ENCODE measurements at regions not wholly inside any gene's neighbourhood (a gene's known extent, or its start where the extent isn't known, plus 50 kb on each side); places are given as distances from the start of the nearest gene placed in this dataset.

- no peak for TF ChIP-seq ATF1 (CRISPR knock-in tag; IDR thresholded peaks at IDR 0.05)
- TF ChIP-seq, protein P1, sequence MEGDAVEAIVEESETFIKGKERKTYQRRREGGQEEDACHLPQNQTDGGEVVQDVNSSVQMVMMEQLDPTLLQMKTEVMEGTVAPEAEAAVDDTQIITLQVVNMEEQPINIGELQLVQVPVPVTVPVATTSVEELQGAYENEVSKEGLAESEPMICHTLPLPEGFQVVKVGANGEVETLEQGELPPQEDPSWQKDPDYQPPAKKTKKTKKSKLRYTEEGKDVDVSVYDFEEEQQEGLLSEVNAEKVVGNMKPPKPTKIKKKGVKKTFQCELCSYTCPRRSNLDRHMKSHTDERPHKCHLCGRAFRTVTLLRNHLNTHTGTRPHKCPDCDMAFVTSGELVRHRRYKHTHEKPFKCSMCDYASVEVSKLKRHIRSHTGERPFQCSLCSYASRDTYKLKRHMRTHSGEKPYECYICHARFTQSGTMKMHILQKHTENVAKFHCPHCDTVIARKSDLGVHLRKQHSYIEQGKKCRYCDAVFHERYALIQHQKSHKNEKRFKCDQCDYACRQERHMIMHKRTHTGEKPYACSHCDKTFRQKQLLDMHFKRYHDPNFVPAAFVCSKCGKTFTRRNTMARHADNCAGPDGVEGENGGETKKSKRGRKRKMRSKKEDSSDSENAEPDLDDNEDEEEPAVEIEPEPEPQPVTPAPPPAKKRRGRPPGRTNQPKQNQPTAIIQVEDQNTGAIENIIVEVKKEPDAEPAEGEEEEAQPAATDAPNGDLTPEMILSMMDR (IDR thresholded peaks at IDR 0.05): no peak
- no peak for TF ChIP-seq ZNF232 (CRISPR knock-in tag; IDR thresholded peaks at IDR 0.05)
- TF ChIP-seq TEAD1 (CRISPR knock-in tag; IDR thresholded peaks at IDR 0.05): no peak
- no peak for TF ChIP-seq NR1H2 (CRISPR knock-in tag; IDR thresholded peaks at IDR 0.05)
- TF ChIP-seq IRF2 (CRISPR knock-in tag; IDR thresholded peaks at IDR 0.05; ENCODE audit: borderline replicate concordance, low read depth): no peak
- no peak for TF ChIP-seq MAX (CRISPR knock-in tag; IDR thresholded peaks at IDR 0.05)
These were observed 287.4 kb upstream of the PDGFD start for GRCh38 chr11:104451197-104451893.
